AG04450 (cell line): ENCODE measurements at regions not wholly inside any gene's neighbourhood (a gene's known extent, or its start where the extent isn't known, plus 50 kb on each side); places are given as distances from the start of the nearest gene placed in this dataset.
"Not testable (repeated sequence)": the region's sequence is repeated elsewhere in the genome, so short reads cannot be mapped to it uniquely, and the experiment has no call there.

Experiments
- CTCF ChIA-PET: fragments of 300-600, 350-600 bp; formaldehyde crosslinking; extraction: SDS; loops from one replicate; lab custom pipeline; 2022; ENCODE audit warnings: antibody characterized with exemption, inconsistent platforms; lab: Charles Lee
- POLR2A ChIA-PET: fragments of 350-600 bp; formaldehyde crosslinking; extraction: SDS; loops from one replicate; lab custom pipeline; 2021; ENCODE audit warnings: antibody characterized with exemption, inconsistent platforms; lab: Yijun Ruan, JAX
- DNase-seq: peaks from one replicate; pipeline ENCODE4 v3.0.0-alpha.2; 2011; ENCODE audit warnings: low read depth, low spot score
- H3K27ac ChIP-seq: one replicate; pipeline ENCODE4 v1.5.1; 2012; ENCODE audit warnings: low read depth, low read length, control low read depth
- H3K27me3 ChIP-seq: one replicate; pipeline ENCODE4 v1.6.0; 2012; ENCODE audit warnings: low read length; ENCODE audit not compliant: control insufficient read depth, insufficient read depth
- H3K4me3 ChIP-seq: 2 replicates; pipeline ENCODE4 v1.5.1; 2011; ENCODE audit warnings: mild to moderate bottlenecking, low read depth, low read length, control low read depth
- H3K9me3 ChIP-seq: 2 replicates; pipeline ENCODE4 v1.5.1; 2012; ENCODE audit warnings: low read length; ENCODE audit not compliant: control insufficient read depth, insufficient read depth
- CTCF ChIP-seq: IDR thresholded peaks from 2 replicates; pipeline ENCODE4 v1.5.1; 2011; ENCODE audit warnings: low read depth, low read length, control low read depth, inconsistent platforms

GRCh38 chr7:125197731-125198393, 268.2 kb upstream of the POT1 start:
- CTCF ChIA-PET: no interaction called here
- Histone ChIP-seq H3K4me3 (no peak overlapping the region), H3K27ac (no peak overlapping the region), H3K27me3 (no peaks in the 10 kb centered on the region), H3K9me3 (no peaks in the 10 kb centered on the region; the same call in 1 of the 2 replicates)
- POLR2A ChIA-PET: no interaction called here
- no peak for TF ChIP-seq CTCF
- no peak for DNase-seq

GRCh38 chr7:125195156-125195555, 265.5 kb upstream of the POT1 start:
- no peaks in the 10 kb centered on the region; the same call in 1 of the 2 replicates for H3K9me3 ChIP-seq
- CTCF ChIA-PET: no interaction called here
- no peak for TF ChIP-seq CTCF
- no peak overlapping the region for H3K27ac ChIP-seq
- POLR2A ChIA-PET: no interaction called here
- no peaks in the 10 kb centered on the region for H3K27me3 ChIP-seq
- H3K4me3 ChIP-seq: no peak overlapping the region
- DNase-seq: no peak

- H3K4me3 ChIP-seq: no peak overlapping the region
- ChIA-PET POLR2A (no interaction called here), CTCF (no interaction called here)
- no peak for DNase-seq
- no peak overlapping the region for H3K27ac ChIP-seq
- no peak for TF ChIP-seq CTCF
- H3K27me3 ChIP-seq: no peaks in the 10 kb centered on the region
- no peaks in the 10 kb centered on the region; the same call in 1 of the 2 replicates for H3K9me3 ChIP-seq
Measured at GRCh38 chr7:125193263-125193662, 263.6 kb upstream of the POT1 start.

GRCh38 chr7:125184801-125185200, 255.2 kb upstream of the POT1 start:
- Histone ChIP-seq H3K27ac (no peak overlapping the region), H3K27me3 (no peaks in the 10 kb centered on the region), H3K9me3 (peaks cover 20% of the 10 kb centered on the region), H3K4me3 (no peak overlapping the region)
- DNase-seq: no peak
- TF ChIP-seq CTCF: no peak
- CTCF ChIA-PET: no interaction called here
- POLR2A ChIA-PET: no interaction called here

GRCh38 chr7:125181569-125182267, 252.1 kb upstream of the POT1 start:
- CTCF ChIA-PET, POLR2A ChIA-PET, H3K9me3 ChIP-seq, DNase-seq, H3K27me3 ChIP-seq, H3K4me3 ChIP-seq, H3K27ac ChIP-seq: not testable (repeated sequence)
